Type B pancreatic cell (in vitro differentiated cells): ENCODE measurements at regions not wholly inside any gene's neighbourhood (a gene's known extent, or its start where the extent isn't known, plus 50 kb on each side); places are given as distances from the start of the nearest gene placed in this dataset.

Experiments
- DNase-seq: peaks from one replicate; pipeline ENCODE4 v3.0.0; 2021; ENCODE audit warnings: mixed read lengths; ENCODE audit not compliant: unreplicated experiment; ENCODE audit errors: extremely low spot score
- H3K27ac Mint-ChIP-seq: 2 replicates; pipeline ENCODE4 v1.8.0; 2021; ENCODE audit warnings: mild to moderate bottlenecking, mixed read lengths
- H3K27me3 Mint-ChIP-seq: 2 replicates; pipeline ENCODE4 v1.8.0; 2021; ENCODE audit warnings: mixed read lengths
- H3K36me3 Mint-ChIP-seq: 2 replicates; pipeline ENCODE4 v1.8.0; 2021; ENCODE audit warnings: mixed read lengths
- H3K4me1 Mint-ChIP-seq: one replicate; pipeline ENCODE4 v1.8.0; 2021; ENCODE audit warnings: mixed read lengths; ENCODE audit not compliant: unreplicated experiment
- H3K4me3 Mint-ChIP-seq: 2 replicates; pipeline ENCODE4 v1.8.0; 2021; ENCODE audit warnings: mild to moderate bottlenecking, mixed read lengths
- H3K9me3 Mint-ChIP-seq: 2 replicates; pipeline ENCODE4 v1.8.0; 2021; ENCODE audit warnings: mixed read lengths
- TF ChIP-seq, protein P1 (sequence below): fragments of 200-600 bp; sonication (generic); conservative IDR thresholded peaks from 2 replicates; pipeline ENCODE4 v1.5.0; 2021; ENCODE audit warnings: antibody characterized with exemption, mild to moderate bottlenecking

DNA sequence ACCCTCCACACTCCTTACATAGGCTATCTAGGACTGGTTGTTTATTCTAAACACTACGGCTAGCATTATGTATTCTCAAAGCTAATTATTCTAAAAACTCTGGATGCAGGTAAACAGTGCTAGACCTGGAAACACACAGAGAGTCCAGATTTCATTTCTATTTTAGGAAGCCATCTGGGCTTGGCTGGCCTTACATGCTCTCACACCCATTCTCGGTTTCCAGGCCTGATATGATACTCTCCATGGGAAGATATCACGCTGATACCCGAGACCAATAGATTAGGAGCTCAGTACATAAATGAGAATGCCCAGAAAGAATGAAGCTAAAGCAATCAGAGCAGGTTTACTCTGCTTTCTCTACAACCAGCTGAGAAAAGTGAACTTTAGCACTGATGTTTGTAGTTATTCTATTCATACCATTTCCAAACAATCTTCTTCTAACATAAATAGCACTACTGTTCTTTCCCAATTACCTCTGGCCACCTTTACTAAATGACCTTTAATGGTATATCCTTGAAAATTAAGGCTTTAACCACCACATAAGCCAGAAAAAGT, 973.3 kb downstream of the PCDH18 start:
- Mint-ChIP-seq H3K27ac (no peak overlapping the region), H3K36me3 (no peaks in the 10 kb centered on the region), H3K9me3 (no peaks in the 10 kb centered on the region), H3K4me1 (no peaks in the 10 kb centered on the region), H3K4me3 (no peak overlapping the region), H3K27me3 (no peaks in the 10 kb centered on the region)
- TF ChIP-seq, protein P1, sequence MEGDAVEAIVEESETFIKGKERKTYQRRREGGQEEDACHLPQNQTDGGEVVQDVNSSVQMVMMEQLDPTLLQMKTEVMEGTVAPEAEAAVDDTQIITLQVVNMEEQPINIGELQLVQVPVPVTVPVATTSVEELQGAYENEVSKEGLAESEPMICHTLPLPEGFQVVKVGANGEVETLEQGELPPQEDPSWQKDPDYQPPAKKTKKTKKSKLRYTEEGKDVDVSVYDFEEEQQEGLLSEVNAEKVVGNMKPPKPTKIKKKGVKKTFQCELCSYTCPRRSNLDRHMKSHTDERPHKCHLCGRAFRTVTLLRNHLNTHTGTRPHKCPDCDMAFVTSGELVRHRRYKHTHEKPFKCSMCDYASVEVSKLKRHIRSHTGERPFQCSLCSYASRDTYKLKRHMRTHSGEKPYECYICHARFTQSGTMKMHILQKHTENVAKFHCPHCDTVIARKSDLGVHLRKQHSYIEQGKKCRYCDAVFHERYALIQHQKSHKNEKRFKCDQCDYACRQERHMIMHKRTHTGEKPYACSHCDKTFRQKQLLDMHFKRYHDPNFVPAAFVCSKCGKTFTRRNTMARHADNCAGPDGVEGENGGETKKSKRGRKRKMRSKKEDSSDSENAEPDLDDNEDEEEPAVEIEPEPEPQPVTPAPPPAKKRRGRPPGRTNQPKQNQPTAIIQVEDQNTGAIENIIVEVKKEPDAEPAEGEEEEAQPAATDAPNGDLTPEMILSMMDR = no peak
- no peak for DNase-seq

DNA sequence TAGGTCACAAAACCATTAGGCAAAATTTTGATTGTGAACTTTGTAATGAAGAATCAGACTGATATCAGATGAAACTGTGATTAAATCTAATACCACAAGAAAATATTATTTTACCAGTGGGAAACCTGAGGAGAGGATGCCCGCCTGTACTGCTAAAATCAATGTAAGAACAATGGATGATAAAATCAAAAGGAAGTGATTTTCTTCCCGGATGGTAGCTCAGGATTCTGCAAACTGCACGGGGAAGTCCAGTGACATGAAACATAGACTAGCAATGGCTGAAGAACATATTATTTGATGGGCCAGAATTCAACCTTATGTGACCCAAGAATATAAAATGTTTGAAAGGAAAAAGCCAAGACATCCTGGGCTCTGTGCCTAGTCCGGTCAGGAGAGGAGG, 974.9 kb downstream of the PCDH18 start:
- H3K4me3 Mint-ChIP-seq = no peak overlapping the region
- no peaks in the 10 kb centered on the region for H3K4me1 Mint-ChIP-seq
- TF ChIP-seq, protein P1 = no peak
- DNase-seq = no peak
- H3K9me3 Mint-ChIP-seq = no peaks in the 10 kb centered on the region
- no peak overlapping the region for H3K27ac Mint-ChIP-seq
- H3K27me3 Mint-ChIP-seq = peaks cover 3% of the 10 kb centered on the region
- no peaks in the 10 kb centered on the region for H3K36me3 Mint-ChIP-seq

DNA sequence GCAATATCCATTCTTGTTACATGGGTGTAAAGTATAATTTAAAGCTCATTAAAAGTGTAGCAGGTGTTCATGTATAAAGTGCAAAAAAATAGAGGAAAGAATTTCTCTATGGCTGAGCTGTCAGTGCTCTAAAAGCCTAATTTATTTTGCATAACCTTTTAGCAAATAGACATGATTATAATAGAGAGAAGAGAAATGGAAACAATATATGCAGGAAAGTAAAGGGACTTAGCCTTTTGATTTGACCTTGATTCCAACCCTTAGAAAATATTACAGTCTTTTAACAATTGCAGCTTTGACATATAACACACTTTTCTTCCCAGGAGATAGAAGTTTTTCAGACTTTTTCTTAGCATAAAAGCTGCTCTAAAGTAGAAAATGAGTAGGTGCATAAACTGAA, 978.3 kb downstream of the PCDH18 start:
- Mint-ChIP-seq H3K4me3 (no peak overlapping the region), H3K27me3 (peaks cover 3% of the 10 kb centered on the region), H3K36me3 (no peaks in the 10 kb centered on the region), H3K4me1 (no peaks in the 10 kb centered on the region), H3K9me3 (no peaks in the 10 kb centered on the region), H3K27ac (no peak overlapping the region)
- TF ChIP-seq, protein P1 = no peak
- no peak for DNase-seq

DNA sequence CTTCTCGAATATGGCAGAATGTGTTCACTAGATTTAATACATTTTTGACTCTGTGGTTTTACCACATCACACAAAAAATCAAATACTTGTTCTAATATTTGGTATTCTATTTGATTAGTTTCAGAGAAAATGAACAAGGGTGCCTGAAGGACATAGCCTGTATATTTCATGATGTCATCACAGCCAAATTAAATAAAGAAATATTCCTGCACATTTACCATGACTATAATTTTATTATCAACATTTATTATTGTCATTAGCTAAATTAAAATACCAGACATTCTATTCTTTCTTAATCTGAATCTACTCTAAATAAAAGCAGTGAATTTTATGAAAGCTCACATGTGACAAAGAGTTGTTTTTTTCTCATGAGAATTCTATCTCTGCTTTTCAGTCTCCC, 980.5 kb downstream of the PCDH18 start:
- Mint-ChIP-seq H3K4me1 (no peaks in the 10 kb centered on the region), H3K27ac (no peak overlapping the region), H3K4me3 (no peak overlapping the region), H3K9me3 (no peaks in the 10 kb centered on the region), H3K27me3 (peaks cover 3% of the 10 kb centered on the region), H3K36me3 (no peaks in the 10 kb centered on the region)
- no peak for DNase-seq
- TF ChIP-seq, protein P1 = no peak

DNA sequence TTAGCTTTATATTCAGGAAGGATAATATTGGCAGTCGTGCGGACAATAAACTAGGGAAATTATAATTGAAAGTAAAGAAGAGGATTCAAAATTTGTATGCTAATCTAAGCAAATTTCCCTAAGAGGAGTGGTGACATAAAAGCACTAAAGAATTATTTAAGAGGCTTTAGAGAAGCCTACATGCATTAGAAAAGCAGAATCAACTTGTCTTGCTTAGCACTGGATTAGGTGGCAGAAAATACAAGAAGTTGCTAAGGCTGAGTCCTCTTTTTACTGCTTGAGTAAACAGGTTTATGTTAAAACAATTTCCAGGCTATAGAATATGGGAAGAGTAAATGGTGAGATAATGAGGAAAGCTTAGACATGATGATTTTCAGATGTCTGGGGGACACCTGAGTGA, 991.5 kb downstream of the PCDH18 start:
- TF ChIP-seq, protein P1 = no peak
- Mint-ChIP-seq H3K4me3 (no peak overlapping the region), H3K9me3 (no peaks in the 10 kb centered on the region), H3K4me1 (no peaks in the 10 kb centered on the region), H3K27ac (no peak overlapping the region), H3K36me3 (no peaks in the 10 kb centered on the region), H3K27me3 (no peaks in the 10 kb centered on the region)
- no peak for DNase-seq

DNA sequence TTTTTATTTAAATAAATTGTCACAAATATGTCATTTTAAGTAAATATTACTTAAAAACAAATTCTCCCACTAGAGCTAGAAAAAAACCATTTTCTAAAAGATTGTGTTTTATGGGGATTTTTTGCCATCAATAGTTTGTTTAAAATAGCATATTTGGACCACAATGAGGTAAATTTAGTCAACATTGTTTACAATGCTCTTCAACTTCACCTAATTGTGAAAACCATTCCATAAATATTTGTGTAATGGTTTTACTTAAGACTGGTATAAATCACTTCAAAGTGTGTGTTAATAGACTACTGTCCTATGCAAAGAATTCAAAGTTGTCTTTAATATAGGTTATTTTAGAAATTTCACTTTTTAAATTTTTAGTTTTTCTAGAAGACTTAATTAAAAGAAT, 1004.2 kb downstream of the PCDH18 start:
- TF ChIP-seq, protein P1 = no peak

More for the DNA sequence above, 1004.2 kb downstream of the PCDH18 start:
- Mint-ChIP-seq H3K4me3 (no peak overlapping the region), H3K36me3 (no peaks in the 10 kb centered on the region), H3K27me3 (no peaks in the 10 kb centered on the region), H3K27ac (no peak overlapping the region), H3K4me1 (no peaks in the 10 kb centered on the region), H3K9me3 (no peaks in the 10 kb centered on the region)
- no peak for DNase-seq
